ENCODE measurements at regions not wholly inside any gene's neighbourhood (a gene's known extent, or its start where the extent isn't known, plus 50 kb on each side); places are given as distances from the start of the nearest gene placed in this dataset.

- in situ Hi-C loops (cut with HindIII; ENCODE audit: low sequenced_read_pairs), result no loop called here
- DNase-seq (ENCODE audit: low spot score), result no peak
These were observed 55.7 kb downstream of the RTL6 start for GRCh38 chr22:44442186-44442815.

DNA sequence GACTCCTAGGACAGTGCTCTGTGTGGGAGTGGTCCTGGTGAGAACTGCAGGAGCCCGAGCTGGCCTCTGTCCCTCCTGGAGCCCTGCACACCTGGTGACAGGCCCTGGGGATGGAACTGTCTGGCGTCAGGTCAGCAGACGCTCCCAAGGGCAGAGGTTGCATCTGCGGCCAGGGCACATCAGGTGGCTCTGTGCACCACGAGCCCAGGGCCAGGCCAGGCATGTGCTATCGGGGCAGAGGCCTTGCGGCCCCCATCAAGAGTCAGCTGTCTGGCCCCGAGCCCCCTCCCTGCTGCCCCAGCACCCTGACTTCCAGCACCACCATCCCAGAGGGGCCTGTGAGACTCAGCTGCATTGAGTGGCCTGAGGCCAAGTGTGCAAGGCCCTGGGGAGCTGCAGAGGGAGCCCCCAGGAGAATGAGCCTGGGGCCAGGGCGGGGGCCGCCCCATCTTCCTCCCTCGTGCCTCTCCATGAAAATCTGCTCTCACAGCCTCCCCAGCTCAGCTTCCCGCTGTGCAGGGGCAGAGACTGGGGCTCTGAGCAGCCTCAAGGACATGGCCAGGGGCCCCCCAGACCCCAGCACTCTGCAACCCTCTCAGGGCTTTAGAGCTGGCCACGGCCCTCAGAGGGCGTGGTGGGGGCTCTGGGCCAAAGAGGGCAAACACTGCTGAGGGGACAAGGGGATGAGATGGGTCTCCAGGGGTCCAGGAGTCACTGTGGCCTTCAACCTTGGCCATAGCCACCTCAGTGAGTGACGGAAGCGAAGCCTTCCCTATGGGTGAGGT, 56.4 kb downstream of the RTL6 start:
- DNase-seq (ENCODE audit: low spot score), result no peak
- in situ Hi-C loops (cut with HindIII; ENCODE audit: low sequenced_read_pairs), result no loop called here

- in situ Hi-C loops (cut with HindIII; ENCODE audit: low sequenced_read_pairs), result no loop called here
These were observed 57.5 kb downstream of the RTL6 start for GRCh38 chr22:44440224-44441160.

DNA sequence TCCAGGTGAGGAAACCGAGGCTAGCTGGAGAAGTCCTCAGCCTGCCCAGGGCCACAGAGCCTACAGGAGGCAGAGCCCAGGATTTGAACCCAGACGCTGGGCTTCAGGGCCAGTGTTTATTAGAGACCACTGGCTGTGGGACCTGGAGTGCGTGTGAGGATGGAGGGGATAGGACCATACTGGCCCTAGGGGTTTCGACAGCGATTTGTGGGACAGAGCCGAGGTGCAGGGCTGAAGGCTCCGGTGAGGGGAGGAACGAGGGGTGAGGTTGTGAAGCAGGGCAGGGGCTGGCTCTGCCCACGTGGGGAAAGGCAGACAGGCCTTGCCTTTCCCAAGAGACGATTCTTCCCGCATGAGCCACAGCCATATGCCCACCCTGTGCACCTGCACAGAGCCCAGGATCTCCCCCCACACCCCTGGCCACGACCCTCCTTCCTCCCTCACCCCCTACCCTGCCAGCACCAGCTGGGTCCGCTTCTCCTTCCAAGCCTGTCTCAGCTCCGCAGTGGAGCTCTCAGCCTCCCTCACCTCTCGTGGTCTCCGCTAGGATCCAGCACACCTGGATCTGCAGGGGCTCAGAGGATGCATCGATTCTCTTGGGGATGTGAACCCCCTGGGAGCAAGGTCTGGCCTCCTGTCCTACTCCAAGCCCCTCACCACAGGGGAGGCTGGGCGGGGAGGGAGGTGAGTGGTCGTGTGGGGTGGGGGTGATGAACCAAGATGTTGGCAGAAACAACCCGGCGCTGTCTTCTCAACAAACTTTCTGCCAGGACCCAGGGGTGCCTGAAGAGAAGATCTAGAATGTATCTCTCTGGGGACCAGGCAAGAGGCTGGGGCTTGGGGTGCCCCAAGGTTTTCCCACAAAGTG, 58.4 kb downstream of the RTL6 start:
- DNase-seq (ENCODE audit: low spot score), result no peak
- in situ Hi-C loops (cut with HindIII; ENCODE audit: low sequenced_read_pairs), result no loop called here

More at GRCh38 chr22:44440224-44441160, 57.5 kb downstream of the RTL6 start:
- no peak for DNase-seq (ENCODE audit: low spot score)

DNA sequence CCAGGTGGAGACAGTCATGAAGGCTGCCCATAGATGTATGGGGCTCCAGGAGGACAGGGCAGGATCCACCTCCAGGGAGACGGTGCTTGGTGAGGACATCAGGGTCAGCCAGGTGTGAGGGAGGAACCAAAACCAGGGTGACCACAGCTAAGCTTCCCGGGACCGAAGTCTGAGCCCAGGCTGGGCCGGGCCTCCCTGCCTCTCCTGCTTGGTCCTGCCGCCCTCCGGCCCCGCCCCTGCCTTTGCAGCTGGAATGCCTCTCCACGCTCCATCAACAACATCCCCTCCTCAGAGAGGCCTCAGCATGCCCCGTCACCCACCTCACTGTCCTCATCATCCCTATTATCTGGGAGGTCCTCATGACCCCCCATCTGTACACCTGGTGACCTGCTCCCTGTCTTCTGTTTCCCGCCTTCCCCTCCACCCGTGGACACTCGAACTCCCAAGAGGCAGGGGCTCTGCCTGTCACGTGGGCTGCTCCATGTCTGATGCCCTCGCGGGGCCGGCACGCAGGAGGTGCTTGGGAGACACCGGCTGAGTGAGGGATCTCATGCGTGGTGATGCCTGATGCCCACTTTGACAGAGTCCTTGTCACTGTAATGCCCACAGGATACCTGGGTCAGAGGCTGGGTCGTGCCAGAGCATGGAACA, 59.4 kb downstream of the RTL6 start:
- in situ Hi-C loops (cut with HindIII; ENCODE audit: low sequenced_read_pairs), result no loop called here
- no peak for DNase-seq (ENCODE audit: low spot score)

- in situ Hi-C loops (cut with HindIII; ENCODE audit: low sequenced_read_pairs), result no loop called here
- DNase-seq (ENCODE audit: low spot score), result no peak
These were observed 60.0 kb downstream of the RTL6 start for GRCh38 chr22:44438056-44438455.

- in situ Hi-C loops (cut with HindIII; ENCODE audit: low sequenced_read_pairs), result no loop called here
- DNase-seq (ENCODE audit: low spot score), result no peak
These were observed 60.6 kb downstream of the RTL6 start for GRCh38 chr22:44437216-44438055.

DNA sequence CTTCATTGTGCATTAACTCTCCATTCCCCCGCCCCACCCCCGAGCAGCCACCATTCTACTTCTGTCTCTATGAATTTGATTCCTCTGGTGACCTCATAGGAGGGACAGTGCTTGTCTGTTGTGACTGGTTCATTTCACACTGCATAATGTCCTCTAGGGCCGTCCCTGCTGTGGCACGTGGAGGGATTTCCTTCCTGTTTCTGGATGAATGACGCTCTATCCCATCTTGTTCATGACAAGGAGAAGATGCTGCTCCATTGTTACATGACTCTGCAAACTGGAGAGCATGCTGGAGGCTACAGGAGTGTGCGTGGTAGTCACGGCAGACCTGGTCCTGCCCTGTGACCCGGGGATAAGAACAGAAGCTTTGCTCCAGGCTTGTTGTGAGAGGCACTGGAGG, 61.3 kb downstream of the RTL6 start:
- in situ Hi-C loops (cut with HindIII; ENCODE audit: low sequenced_read_pairs), result no loop called here
- no peak for DNase-seq (ENCODE audit: low spot score)

DNA sequence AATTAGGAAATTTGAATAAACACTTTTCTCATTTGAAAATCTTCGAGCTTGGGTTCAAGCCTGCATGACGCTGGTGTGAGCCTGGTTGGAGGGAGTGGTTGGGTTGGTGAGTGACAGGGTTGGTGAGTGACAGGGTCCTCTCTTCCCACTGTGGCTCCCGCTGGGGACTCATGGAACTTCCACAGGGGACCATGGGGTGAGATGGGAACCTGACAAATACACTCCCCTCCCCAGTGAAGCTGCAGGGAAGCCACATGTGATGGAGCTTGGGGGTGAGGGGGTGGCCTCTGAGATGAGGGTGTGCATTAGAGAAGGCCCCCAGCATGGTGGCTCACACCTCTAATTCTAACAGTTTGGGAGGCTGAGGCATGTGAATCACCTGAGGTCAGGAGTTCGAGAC, 66.8 kb downstream of the RTL6 start:
- no peak for DNase-seq (ENCODE audit: low spot score)
- in situ Hi-C loops (cut with HindIII; ENCODE audit: low sequenced_read_pairs), result no loop called here

- no peak for DNase-seq (ENCODE audit: low spot score)
- in situ Hi-C loops (cut with HindIII; ENCODE audit: low sequenced_read_pairs), result no loop called here
These were observed 67.3 kb downstream of the RTL6 start for GRCh38 chr22:44430716-44431115.

GRCh38 chr22:44429941-44430587, 68.0 kb downstream of the RTL6 start:
- in situ Hi-C loops (cut with HindIII; ENCODE audit: low sequenced_read_pairs), result no loop called here
- no peak for DNase-seq (ENCODE audit: low spot score)

- DNase-seq (ENCODE audit: low spot score), result no peak
- in situ Hi-C loops (cut with HindIII; ENCODE audit: low sequenced_read_pairs), result no loop called here
These were observed 68.8 kb downstream of the RTL6 start for GRCh38 chr22:44428941-44429830.

GRCh38 chr22:44427611-44428470, 70.2 kb downstream of the RTL6 start:
- in situ Hi-C loops (cut with HindIII; ENCODE audit: low sequenced_read_pairs), result no loop called here

GRCh38 chr22:44426981-44427380, 71.1 kb downstream of the RTL6 start:
- in situ Hi-C loops (cut with HindIII; ENCODE audit: low sequenced_read_pairs), result no loop called here
- no peak for DNase-seq (ENCODE audit: low spot score)

More at GRCh38 chr22:44427611-44428470, 70.2 kb downstream of the RTL6 start:
- DNase-seq (ENCODE audit: low spot score), result no peak

- in situ Hi-C loops (cut with HindIII; ENCODE audit: low sequenced_read_pairs), result no loop called here
- no peak for DNase-seq (ENCODE audit: low spot score)
These were observed 72.4 kb downstream of the RTL6 start for GRCh38 chr22:44425694-44426045.
